HepG2 (cell line): ENCODE measurements at regions not wholly inside any gene's neighbourhood (a gene's known extent, or its start where the extent isn't known, plus 50 kb on each side); places are given as distances from the start of the nearest gene placed in this dataset.

Experiments
- ATAC-seq: fragments of 200-7000 bp; cut with Tn5 transposase; 3 replicates; pipeline ENCODE4 v1.9.1; 2020; ENCODE audit warnings: mild to moderate bottlenecking, moderate library complexity
- BruUV-seq: library from RNA; stranded (reverse); fragments of 400-500 nt; replicated peaks from 2 replicates; lab custom pipeline; 2021; lab: Mats Ljungman, UMichigan
- CTCF ChIA-PET: fragments of 300-600 bp; formaldehyde crosslinking; extraction: SDS; loops from one replicate; lab custom pipeline; 2021; ENCODE audit warnings: low total read pairs, inconsistent platforms, low intra/inter-chr PET ratio; lab: Yijun Ruan, JAX
- POLR2A ChIA-PET: fragments of 350-600 bp; sonication (Branson Sonifier 250); formaldehyde crosslinking; loops from one replicate; lab custom pipeline; 2020; ENCODE audit warnings: antibody characterized with exemption, inconsistent platforms; lab: Yijun Ruan, JAX
- DNase-seq: peaks from one replicate; pipeline ENCODE4 v3.0.0-alpha.2; 2015; ENCODE audit warnings: low spot score
- FAIRE-seq: peaks from 3 replicates; lab custom pipeline; 2011; peaks lifted over from hg19 to GRCh38; lab: Jason Lieb, UNC
- H2AFZ ChIP-seq: one replicate; pipeline ENCODE4 v1.6.1; 2011; ENCODE audit warnings: low read length, inconsistent platforms
- H3K27ac ChIP-seq: fragments of 300-600 bp; 3 replicates; pipeline ENCODE4 v1.8.0; 2011; ENCODE audit warnings: mixed run types, mild to moderate bottlenecking, mixed read lengths, low read length, inconsistent platforms; ENCODE audit not compliant: insufficient read depth; ENCODE audit errors: extremely low read length
- H3K27me3 ChIP-seq, 2 experiments: fragments of 200-600 bp in 1 of 2; 2 replicates in 1 of 2; 3 replicates in 1 of 2; pipeline versions ENCODE4 v1.6.0 to v1.8.0; 2011; ENCODE audit warnings: low read length in 2 of 2, mild to moderate bottlenecking in 2 of 2, moderate library complexity in 2 of 2, inconsistent platforms in 1 of 2; ENCODE audit not compliant: insufficient read depth in 2 of 2, control insufficient read depth in 1 of 2
- H3K36me3 ChIP-seq, 2 experiments: fragments of 200-600 bp in 1 of 2; replicated peaks in 1 of 2; 2 replicates in 1 of 2; 3 replicates in 1 of 2; pipeline versions ENCODE4 v1.5.1 to v1.8.0; 2011; ENCODE audit warnings: low read length in 2 of 2, inconsistent platforms in 1 of 2; ENCODE audit not compliant: insufficient read depth in 2 of 2, control insufficient read depth in 1 of 2
- H3K4me1 ChIP-seq: 2 replicates; pipeline ENCODE4 v1.5.1; 2012; ENCODE audit warnings: low read length, inconsistent platforms; ENCODE audit not compliant: insufficient read depth
- H3K4me2 ChIP-seq: 2 replicates; pipeline ENCODE4 v1.6.0; 2011; ENCODE audit warnings: low read depth, low read length, inconsistent platforms
- H3K4me3 ChIP-seq, 3 experiments: fragments of 200-600 bp in 1 of 3; sonication (generic), shearing (Covaris generic) in 1 of 3; replicated peaks in 1 of 3; 2 replicates each; pipeline ENCODE4 v1.5.1; 2011 to 2016; ENCODE audit warnings: low read length in 3 of 3, inconsistent platforms in 2 of 3, low read depth in 2 of 3, mild to moderate bottlenecking in 2 of 3, control low read depth in 1 of 3, mixed read lengths in 1 of 3; ENCODE audit not compliant: insufficient read depth in 1 of 3
- H3K79me2 ChIP-seq: one replicate; pipeline ENCODE4 v1.6.1; 2011; ENCODE audit warnings: low read length, inconsistent platforms; ENCODE audit not compliant: insufficient read depth
- H3K9ac ChIP-seq: 2 replicates; pipeline ENCODE4 v1.6.0; 2011; ENCODE audit warnings: mild to moderate bottlenecking, low read depth, low read length, inconsistent platforms; ENCODE audit not compliant: insufficient read depth
- H3K9me3 ChIP-seq: 2 replicates; pipeline ENCODE4 v1.5.1; 2012; ENCODE audit warnings: mild to moderate bottlenecking, low read length
- H4K20me1 ChIP-seq: 2 replicates; pipeline ENCODE4 v1.6.0; 2011; ENCODE audit warnings: inconsistent platforms, mild to moderate bottlenecking, low read length, moderate library complexity; ENCODE audit not compliant: insufficient read depth
- AKNA ChIP-seq: sonication (generic); formaldehyde crosslinking; IDR thresholded peaks from 2 replicates; pipeline ENCODE4 v1.4.0; 2020; ENCODE audit warnings: missing genetic modification reagents, borderline replicate concordance
- ELF3 ChIP-seq: IDR thresholded peaks from 2 replicates; pipeline ENCODE4 v1.6.1; 2016; ENCODE audit warnings: missing genetic modification reagents, missing compliant biosample characterization
- MTF1 ChIP-seq: sonication (generic); formaldehyde crosslinking; IDR thresholded peaks from 2 replicates; pipeline ENCODE4 v1.5.0; 2020; ENCODE audit warnings: missing genetic modification reagents
- ZXDC ChIP-seq: sonication (generic); formaldehyde crosslinking; IDR thresholded peaks from 2 replicates; pipeline ENCODE4 v1.5.0; 2020; ENCODE audit warnings: mild to moderate bottlenecking, missing genetic modification reagents
- WGBS: methylation state at CpG from one replicate; pipeline ENCODE4 v1.1.6; 2017; ENCODE audit warnings: low lambda C conversion rate; 5-methylcytosine and 5-hydroxymethylcytosine counted together
- in situ Hi-C: cut with HindIII; loops from 2 replicates; pipeline ENCODE4 v1.10.0; 2017; ENCODE audit warnings: low pct_unique_long_range_greater_than_20kb; ENCODE audit not compliant: extremely low pct_ligation_motif_present
- intact Hi-C: fragments of 100-400 bp; cut with micrococcal nuclease; formaldehyde crosslinking; loops from one replicate; pipeline ENCODE4 v1.10.0; 2022; ENCODE audit not compliant: unreplicated experiment

- TF ChIP-seq ZXDC (CRISPR knock-in tag) (no peak), ELF3 (CRISPR knock-in tag) (no peak)
These were observed 1364.9 kb upstream of the NRXN1 start (continued) for GRCh38 chr2:52396836-52397235.

- Histone ChIP-seq H3K27ac (no peak overlapping the region), H3K79me2 (no peaks in the 10 kb centered on the region), H2AFZ (no peak overlapping the region)
- 19% methylated on average over 1 of the region's 1 CpG for WGBS
- CTCF ChIA-PET, result no interaction called here
- no peak for DNase-seq
- TF ChIP-seq AKNA (CRISPR knock-in tag), result no peak
- TF ChIP-seq MTF1 (CRISPR knock-in tag), result no peak
- TF ChIP-seq, all 625 proteins: peak for 0
- no TSS peak for BruUV-seq
- intact Hi-C loops, result loop anchor here (10.0 kb wide), 1 partner anchor 1271 kb away; no protein-coding TSS in a partner anchor
- H4K20me1 ChIP-seq, result no peaks in the 10 kb centered on the region
- no peaks in the 10 kb centered on the region for H3K4me1 ChIP-seq
- no peak overlapping the region for H3K4me2 ChIP-seq
- POLR2A ChIA-PET, result no interaction called here
- no peak for ATAC-seq
- H3K9ac ChIP-seq, result no peak overlapping the region
- H3K4me3 ChIP-seq, result no peak overlapping the region
- no peaks in the 10 kb centered on the region for H3K27me3 ChIP-seq
- no peak for FAIRE-seq
- H3K36me3 ChIP-seq, result no peaks in the 10 kb centered on the region
- peaks cover 38% of the 10 kb centered on the region for H3K9me3 ChIP-seq
- in situ Hi-C loops, result no loop called here
These were observed 1364.0 kb upstream of the NRXN1 start for GRCh38 chr2:52395912-52396311.
